Kidney tubule cell (primary cell): ENCODE measurements at regions not wholly inside any gene's neighbourhood (a gene's known extent, or its start where the extent isn't known, plus 50 kb on each side); places are given as distances from the start of the nearest gene placed in this dataset.

ENCODE experiments used
- DNase-seq: peaks from one replicate; pipeline ENCODE4 v3.0.0-alpha.2; 2018; ENCODE audit warnings: low spot score

DNA sequence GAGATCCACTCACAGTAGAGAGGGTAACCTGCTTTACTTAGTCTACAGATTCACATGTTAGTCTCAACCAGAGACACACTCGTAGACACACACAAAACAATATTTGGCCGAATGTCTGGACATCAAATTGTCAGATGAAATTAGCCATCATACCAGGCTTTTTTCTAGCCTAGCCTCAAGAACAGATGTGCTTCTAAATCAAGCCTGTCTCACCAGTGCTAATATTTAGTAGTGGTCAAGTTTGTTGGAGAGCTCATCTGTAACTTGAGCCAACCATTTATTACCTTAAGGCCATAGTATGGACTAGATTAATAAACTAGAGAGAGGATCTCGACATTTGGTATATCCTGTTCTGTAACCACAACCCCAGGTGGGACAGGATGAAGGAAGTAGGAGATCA, 1118.8 kb upstream of the MAP3K7 start:
- DNase-seq, result no peak

DNA sequence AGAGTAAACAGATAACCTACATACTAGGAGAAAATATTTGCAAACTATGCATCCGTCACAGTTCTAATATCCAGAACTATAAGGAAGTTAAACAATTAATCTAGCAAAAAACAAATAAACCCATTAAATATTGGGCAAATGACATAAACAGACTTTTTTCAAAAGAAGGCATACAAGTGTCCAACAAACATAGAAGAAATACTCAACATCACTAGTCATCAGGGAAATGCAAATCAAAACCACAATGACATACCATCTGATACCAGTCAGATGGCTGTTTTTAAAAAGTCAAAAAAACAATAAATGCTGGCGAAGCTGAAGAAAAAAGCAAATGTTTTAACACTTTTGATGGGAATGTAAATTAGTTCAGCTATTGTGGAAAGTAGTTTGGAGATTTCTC, 1117.7 kb upstream of the MAP3K7 start:
- DNase-seq, result peak; percentile 78

DNA sequence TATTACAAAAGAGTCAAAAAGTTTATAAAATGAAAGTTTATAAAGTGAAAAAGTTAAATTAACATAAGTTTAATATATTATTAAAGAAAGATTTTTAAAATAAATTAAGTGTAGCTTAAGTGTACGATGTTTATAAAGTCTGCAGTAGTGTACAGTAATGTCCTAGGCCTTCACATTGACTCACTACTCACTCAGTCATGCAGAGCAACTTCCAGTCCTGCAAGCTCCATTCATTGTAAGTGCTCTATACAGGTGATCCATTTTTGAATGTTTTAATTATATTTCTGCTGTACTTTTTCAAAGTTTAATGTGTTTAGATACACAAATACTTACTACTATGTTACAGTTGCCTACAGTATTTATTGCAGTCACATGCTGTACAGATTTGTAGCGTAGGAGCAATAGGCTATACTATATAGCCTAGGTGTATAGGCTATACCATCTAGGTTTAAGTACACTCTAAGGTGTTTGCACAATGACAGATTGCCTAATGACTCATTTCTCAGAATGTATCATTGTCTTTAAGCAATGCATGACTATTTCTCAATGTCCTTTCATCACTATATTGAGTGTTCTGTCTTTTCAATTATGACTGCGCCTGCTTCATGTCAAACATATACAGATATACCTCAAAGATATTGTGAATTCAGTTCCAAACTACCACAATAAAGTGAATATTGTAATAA, 1110.3 kb upstream of the MAP3K7 start:
- peak; percentile 62 for DNase-seq

DNA sequence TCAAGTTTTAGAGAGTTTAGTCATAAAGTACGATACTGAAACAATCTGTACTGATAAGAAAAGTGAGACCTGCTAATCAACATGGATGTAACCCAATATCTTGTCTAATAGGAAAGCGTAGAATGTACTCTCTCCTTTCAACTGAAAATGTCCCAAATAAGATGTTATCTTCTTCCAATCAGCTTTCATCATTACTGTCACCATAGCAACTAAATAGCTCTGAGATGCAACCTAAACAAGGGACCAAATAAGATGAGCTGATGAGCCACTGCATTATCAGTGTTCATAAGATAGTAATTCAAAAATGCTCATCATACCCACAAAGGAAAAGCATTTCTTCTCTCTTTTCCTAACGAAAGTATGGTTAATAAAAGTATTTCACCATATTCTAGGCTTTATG, 1108.3 kb upstream of the MAP3K7 start:
- DNase-seq, result no peak

DNA sequence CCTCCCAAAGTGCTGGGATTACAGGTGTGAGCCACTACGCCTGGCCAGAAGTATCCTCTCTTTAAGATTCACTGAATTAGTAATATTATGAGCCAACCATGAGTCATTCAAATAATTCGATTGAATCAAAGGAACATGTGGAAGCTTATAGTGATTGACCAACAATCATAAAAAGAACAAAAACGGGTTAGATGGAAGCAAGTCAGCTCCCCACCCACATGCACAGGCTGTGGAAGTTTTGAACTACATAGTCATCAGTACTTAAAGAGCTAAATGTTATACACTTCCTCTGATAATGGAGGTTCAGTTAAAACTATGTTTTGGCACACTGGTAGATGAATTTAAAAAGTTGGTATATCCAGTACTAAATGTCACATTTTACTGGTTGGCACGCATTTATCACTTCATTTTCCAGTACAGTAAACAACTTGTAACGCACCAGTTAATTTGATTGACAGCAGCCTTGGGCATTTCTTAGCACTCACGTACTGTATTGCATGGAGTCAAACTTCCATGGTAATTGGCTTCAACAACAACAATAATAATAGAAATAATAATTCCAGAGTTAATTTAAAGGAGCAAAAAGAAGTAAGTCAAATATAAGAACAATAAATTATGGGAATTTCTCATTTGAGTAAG, 1107.3 kb upstream of the MAP3K7 start:
- DNase-seq, result peak; percentile 25

DNA sequence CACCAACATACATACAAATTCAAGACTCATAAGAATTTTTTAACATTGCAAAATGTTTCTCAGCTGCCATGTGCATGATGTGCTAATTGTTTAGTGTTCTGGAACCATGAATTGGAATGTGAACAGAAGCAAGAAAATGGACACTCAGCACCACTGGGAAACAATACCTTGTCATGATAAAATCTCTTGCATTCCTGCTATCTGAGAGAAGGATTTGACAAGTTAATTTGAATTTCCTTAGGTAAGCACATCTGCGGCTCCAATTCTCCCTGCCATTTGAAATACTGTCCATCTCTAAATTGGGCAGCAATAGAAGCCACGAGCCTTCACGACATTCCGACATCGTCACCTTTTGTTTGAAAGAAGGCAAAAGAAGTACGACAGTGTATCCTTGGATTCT, 1104.6 kb upstream of the MAP3K7 start:
- DNase-seq, result peak; percentile 79

DNA sequence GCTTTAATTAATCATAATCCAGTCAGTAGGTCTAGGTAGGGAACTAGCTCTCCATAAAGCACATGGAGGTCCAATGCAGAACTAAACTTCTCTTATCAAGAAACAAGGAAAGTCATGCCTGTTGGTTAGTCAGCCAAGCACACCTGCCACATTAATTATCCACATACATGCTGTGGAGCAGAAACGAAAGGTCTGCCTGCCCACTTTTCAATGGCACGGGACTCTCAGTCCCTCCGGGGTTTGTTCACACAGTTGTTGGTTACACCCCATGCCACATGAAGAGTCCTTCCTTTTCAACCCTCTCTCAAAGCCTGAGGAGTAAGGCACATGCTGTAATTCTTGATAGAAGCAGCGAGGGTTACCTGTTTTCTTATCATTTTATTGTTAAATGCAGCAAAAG, 1096.4 kb upstream of the MAP3K7 start:
- DNase-seq, result no peak

DNA sequence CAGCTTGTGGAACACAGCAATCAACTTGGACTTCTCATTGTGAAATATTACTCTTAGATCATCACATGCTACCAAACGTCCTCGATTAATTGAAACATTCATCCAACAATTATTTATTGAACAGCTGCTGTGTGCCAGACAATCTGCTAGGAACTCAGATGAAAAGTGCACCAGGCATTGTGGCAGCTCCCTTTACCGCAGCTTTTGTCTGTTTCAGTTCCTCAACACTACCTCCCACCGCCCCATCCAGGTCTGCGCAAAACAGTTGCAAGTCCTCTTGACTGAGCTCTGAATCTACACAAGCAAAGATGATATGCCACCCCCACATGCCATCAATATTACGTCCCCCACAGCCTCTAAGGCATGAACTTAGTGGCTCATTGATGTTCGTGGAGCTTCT, 1094.4 kb upstream of the MAP3K7 start:
- no peak for DNase-seq

DNA sequence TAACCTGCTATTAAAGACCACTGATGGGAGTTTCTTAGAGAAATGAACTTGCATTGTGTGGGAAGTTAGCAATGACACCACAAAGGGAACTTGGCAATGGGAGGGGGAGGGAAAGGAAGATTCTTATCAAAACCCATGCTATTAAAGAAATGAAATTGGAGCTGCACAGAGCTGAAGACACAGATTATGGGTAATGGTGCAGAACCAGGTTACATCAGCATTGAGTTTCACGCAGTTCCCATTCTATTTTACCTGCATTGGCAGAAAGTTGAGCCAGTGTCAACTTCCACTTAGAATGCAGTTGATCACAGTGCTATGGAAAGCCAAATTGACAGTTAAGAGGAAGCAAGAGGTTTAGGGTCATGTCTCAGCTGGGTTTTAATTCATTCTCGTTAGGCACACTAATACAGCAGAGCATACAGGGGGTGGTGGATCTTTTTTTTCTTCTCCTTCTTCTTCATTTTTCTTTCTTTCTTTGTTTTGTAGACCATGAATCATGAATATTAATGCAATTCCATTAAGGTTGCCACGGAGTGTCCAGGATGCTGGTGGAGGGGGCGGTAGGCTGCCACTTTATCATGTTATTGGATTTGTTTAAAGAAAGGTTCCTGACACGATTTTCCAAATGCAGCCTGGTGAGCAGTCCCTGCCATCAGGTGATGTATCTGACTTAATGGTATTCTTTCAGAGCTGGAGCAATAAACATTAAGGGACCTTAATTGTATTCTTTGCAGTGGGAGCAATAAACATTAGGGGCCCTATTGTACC, 1092.0 kb upstream of the MAP3K7 start:
- DNase-seq, result no peak

DNA sequence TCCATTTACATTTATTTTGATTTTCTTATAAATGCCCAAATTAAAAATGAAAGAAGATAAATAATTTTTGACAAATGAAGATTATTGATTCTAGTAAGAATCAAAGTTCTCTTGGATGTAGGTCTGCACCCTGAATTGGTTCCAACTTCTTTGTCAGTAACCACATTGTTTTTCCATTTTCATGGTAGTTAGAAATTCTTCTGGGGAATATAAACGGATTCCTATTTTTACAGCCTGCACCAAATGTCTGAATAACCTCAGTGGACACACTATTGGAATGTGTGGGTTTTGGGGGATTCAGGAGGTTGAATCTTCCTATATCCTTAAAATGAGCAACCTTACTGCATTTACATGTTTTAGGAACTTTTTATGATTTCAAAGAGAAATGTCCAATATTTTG, 1085.3 kb upstream of the MAP3K7 start:
- no peak for DNase-seq

DNA sequence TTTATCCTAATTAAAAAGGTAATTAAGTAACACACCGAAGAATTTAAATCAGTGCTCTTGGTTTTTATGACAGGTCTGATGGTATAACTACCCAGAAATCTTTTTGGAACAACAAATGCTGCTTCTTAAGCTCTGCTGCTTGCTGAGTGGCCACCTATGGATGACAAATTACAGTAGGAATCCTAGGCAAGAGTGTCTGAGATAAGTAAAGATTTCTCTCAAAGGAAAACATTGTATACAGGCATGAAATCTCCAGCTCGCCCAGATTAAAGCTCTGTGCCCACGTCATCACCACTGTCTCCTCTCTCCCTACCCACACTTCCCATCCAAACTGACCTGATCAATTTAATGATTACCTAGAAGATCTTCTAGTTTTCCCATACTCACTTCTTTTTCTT, 1083.0 kb upstream of the MAP3K7 start:
- peak; percentile 1 for DNase-seq

DNA sequence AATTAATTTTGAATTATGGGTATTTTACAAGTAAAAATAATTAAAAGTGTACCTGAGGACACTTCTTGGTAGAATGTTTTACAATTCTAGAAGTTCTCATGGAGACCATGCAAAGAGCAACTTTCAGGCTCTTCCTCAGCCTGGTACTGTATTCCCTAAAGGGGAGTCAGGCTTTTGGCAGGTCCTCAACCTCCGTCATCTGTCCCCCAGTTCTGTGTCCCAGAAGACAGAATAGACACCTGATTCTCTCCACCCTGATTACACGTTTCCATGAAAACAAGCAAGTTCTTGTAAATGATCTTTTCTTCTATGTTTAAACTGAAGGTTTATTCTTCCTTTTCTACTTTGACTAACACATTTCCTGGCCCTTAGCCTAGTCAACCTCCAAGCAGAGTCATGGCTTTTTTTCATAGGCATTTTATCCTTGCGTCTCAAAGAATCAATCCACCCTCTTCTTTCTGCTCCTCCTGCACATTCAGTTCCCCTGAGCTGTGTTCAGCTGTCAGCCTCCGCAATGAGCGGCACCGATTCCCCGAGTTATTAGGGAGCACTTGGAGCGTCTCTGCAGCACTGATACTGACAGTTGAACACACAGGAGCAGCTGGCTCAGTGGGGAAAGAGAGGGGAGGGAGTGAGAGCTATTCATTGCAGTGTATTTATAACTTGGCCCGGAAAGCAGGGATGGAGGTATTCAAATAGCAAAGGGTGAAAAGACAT, 1082.4 kb upstream of the MAP3K7 start:
- DNase-seq, result no peak

DNA sequence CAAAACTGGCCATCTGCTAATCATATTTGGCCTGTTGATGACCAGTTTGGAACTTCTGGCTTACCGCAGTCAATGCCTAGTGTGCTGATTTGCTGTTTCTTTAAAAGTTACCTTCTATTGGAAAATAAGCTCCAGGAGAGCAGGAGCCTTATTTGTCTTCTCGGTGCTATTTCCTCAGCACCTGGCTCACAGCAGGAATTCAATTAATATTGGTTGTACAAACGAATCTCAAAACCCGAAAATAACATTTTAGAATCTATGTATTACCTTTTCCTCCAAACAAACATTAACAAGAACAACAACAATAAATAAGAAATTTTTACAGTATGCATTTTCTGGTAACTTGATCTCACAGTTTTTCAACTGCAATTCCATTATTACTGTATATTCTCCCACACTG, 1080.7 kb upstream of the MAP3K7 start:
- DNase-seq, result no peak

DNA sequence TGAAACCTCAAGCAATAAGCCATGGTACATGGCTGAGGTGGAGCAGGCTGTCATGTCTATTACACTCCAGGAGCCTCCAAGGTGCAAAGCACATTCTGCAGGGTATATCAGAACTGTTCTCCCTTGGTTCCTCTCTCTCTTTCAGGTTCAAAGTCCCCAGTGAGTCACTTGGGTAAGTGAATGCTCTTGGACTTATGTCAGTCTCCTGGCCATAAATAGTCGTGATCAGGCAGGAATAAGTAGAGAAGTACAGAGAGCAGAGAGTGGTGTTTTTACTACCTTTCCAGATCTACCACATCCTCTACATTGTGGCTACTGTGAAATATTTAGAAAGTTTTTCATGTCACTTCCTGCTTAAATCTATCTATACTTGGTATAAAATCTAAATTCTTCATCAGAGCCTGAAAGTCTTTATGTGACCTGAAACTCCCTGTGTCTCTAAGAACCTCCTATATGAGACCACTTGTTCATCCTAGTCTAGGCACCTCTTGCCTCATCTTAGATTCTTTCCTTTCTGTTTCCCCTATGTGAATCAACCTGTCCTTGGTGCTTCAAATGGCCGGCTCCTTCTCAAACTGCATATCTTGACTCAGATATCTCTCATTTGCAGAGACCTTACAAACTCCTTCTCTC, 1077.6 kb upstream of the MAP3K7 start:
- DNase-seq, result peak; percentile 86

DNA sequence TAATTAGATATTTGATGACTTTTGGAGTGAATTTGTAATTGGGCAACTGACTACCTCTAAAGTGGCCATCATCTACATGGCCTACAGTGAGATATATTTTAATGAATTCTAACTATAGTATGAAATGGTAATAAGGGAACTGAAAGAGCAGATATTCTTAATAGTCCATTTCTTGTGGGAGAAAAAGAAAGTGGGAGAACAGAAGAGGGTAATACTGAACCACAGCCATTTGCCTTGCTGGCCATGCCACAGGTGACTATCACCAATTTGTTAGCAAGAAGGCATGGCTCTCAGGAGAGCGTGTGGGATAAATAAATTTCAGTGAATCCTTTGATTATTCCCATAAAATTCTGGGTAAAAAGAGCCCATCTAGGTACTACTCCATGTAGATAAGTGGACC, 1074.0 kb upstream of the MAP3K7 start:
- DNase-seq, result no peak

DNA sequence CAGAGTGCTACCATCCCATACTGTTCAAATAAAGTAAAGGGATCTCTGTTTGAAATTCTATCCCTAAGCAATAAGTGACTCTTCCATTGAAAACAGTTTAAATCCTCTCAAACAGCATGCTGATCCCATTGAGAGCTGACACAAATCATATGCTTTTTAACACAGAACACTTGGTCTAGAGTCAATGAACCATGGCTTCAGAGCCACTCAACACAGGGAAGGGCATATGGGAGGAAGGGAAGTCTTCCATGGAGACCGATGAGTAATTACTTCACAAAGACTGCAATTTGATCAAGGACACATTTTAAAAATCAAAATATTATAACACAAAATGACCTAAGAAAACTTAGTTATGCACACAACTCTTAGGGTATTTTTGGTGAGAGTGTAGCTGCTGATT, 1073.0 kb upstream of the MAP3K7 start:
- peak; percentile 69 for DNase-seq

DNA sequence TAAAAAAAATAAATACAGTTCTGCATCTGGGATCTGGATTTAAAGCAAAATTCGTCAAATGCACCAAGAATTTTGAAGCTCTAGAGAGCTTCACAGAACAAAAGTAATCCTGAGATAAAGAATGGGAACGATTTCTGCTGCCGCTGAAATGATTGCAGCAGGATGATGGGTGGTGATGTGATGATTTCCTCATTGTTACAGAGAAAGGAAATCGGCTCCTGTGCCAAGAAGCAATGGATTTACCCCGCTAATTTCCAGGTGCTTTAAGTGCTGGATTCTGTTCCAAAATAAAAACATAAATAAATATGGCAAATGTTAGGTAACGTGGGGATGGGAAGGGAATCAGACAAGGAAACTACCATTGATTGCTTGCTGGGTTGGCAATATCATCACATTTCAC, 1067.9 kb upstream of the MAP3K7 start:
- DNase-seq, result no peak

DNA sequence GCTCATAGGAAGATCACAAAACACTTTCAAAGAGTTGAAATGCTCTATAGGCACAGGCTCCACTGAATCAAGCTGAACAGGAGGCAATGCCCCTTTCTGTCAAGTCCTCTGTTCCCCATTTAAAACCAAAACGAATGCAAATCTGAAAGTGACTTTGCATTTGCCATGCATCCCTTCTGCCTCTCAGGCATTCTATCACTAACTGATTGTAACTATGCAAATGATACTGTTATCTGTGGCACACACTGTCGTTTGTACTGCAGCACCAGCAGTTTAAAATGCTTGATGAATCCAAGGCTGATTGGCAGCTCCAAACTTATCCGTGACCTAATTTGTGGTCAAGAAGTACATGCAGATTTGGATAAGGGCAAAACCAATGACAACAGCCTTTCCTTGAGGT, 1067.5 kb upstream of the MAP3K7 start:
- DNase-seq, result no peak

DNA sequence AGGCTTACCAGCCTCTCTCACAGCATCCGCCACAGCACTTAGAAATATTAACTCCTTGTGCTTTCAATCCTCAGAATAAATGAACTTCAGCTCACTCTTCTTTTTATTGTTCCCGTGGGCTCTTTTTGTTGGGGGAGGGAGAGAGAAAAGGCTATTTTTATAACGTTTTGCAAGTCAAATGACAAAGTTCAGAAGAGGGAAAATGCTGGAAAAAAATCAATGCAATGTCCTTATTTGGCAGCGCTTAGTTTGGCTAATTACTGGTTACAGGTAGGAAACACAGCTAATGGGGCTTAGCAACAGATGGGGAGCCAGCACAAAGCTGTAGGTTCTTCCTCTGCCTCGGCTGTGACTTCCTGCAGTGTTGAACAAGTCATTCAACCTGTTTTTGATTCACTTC, 1067.0 kb upstream of the MAP3K7 start:
- no peak for DNase-seq

DNA sequence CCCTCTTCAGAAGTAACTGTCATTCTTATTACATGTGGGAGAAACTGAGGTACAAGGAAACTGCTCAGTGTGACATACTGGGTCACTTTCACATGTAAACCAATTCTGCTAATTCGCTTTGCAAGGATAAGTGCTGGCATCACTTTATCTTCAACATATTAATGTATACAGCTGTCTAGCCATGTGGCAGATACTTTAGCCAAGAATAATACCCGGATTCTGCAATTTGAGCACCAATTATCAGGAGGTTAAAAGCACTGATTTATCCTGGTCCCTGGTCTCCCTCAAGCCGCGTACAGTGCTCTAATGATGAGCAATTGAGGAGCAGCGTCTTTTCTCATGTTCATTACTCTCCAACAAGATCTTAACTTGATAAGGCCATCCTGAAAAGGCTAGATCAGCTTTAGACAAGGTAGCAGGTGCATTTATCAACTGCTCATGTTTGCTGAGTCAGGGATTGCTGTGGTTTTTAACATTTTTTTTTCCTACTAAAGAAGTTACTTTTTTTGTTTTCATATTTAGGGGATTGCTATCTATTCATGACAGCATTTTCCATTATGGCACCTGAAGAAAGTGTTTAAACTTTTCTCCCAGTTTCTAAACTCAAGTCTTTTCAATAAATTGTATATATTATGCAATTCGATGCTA, 1066.3 kb upstream of the MAP3K7 start:
- DNase-seq, result no peak

DNA sequence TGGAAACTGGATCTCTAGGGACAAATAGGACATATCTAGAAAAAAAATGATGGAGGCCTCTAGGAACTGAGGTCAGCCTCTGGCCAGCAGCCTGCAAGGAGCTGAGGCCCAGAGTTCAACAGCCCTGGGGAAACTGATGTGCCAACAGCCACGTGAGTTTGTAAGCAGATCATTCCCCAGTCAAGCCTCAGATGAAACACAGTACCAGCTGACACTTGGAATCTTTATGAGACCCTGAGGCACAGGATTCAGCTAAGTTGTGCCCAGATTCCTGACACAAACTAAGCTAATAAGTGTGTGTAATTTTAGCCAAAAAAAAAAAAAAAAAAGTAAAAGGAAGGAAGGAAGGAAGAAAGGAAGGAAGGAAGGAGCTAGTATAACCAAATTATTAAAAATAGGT, 1059.8 kb upstream of the MAP3K7 start:
- DNase-seq, result no peak

DNA sequence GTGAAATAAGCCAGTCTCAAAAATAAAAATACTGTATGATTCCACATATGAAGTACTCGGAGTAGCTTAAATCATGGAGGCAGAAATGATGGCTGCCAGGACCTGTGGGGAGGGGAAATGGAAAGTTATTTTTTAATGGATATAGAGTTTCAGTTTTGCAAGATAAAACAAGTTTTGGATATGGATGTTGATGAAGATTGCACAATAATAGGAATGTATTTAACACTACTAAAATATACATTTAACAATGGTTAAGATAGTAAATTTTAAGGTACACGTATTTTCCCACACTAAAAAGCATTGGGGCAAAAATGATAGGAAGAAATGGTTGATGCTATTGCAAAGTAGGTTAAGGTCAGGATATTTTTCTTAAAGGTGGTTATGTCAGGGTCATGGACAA, 1058.9 kb upstream of the MAP3K7 start:
- no peak for DNase-seq
